Esophagus squamous epithelium (tissue), 4 donors: ENCODE measurements at regions not wholly inside any gene's neighbourhood (a gene's known extent, or its start where the extent isn't known, plus 50 kb on each side); places are given as distances from the start of the nearest gene placed in this dataset.

Source experiments
- CTCF ChIP-seq, 6 experiments: fragments of 450-650 bp in 4 of 6; fragments of 200-600 bp in 2 of 6; sonication (generic) in 2 of 6; IDR thresholded peaks; one replicate each; pipeline ENCODE4 v1.5.1; 2016 to 2019; ENCODE audit warnings: antibody characterized with exemption in 6 of 6, mild to moderate bottlenecking in 4 of 6, moderate library complexity in 4 of 6
- POLR2A ChIP-seq, 4 donors: fragments of 450-650 bp; IDR thresholded peaks; one replicate each; pipeline ENCODE4 v1.6.1; 2017; ENCODE audit warnings: antibody characterized with exemption in 4 of 4, mild to moderate bottlenecking in 4 of 4, moderate library complexity in 3 of 4

- TF ChIP-seq CTCF (IDR thresholded peaks at IDR 0.05) (no peak), POLR2A (IDR thresholded peaks at IDR 0.05) (no peak)
Observed at GRCh38 chr20:39445095-39445494, 483.0 kb downstream of the DHX35 start.
